CD14-positive monocyte (primary cell): ENCODE measurements at regions not wholly inside any gene's neighbourhood (a gene's known extent, or its start where the extent isn't known, plus 50 kb on each side); places are given as distances from the start of the nearest gene placed in this dataset.

Experiments
- DNase-seq, 3 donors: peaks; one replicate each; pipeline ENCODE4 v3.0.0-alpha.2; 2011 to 2022
- H2AFZ ChIP-seq: 2 replicates; pipeline ENCODE4 v1.6.0; 2012; ENCODE audit warnings: mild to moderate bottlenecking, low read depth, low read length, inconsistent platforms; ENCODE audit not compliant: insufficient read depth, poor library complexity, severe bottlenecking
- H3K27ac ChIP-seq, 2 donors: 1 replicate in 1 of 2; 2 replicates in 1 of 2; pipeline ENCODE4 v1.5.1; 2012 to 2013; ENCODE audit warnings: low read length in 2 of 2, control low read depth in 1 of 2, inconsistent platforms in 1 of 2, low read depth in 1 of 2, mild to moderate bottlenecking in 1 of 2
- H3K27me3 ChIP-seq, 2 donors: one replicate each; pipeline versions ENCODE4 v1.6.0 to v1.6.1; 2011 to 2013; ENCODE audit warnings: low read length in 2 of 2; ENCODE audit not compliant: control insufficient read depth in 2 of 2, insufficient read depth in 2 of 2
- H3K36me3 ChIP-seq, 2 donors: replicated peaks in 1 of 2; 1 replicate in 1 of 2; 2 replicates in 1 of 2; pipeline versions ENCODE4 v1.5.1 to v1.6.1; 2012 to 2013; ENCODE audit warnings: low read length in 2 of 2, control low read depth in 1 of 2, inconsistent platforms in 1 of 2, mild to moderate bottlenecking in 1 of 2; ENCODE audit not compliant: insufficient read depth in 2 of 2, control insufficient read depth in 1 of 2
- H3K4me1 ChIP-seq, 2 donors: 1 replicate in 1 of 2; 2 replicates in 1 of 2; pipeline versions ENCODE4 v1.5.1 to v1.6.1; 2012 to 2013; ENCODE audit warnings: low read length in 2 of 2, control low read depth in 1 of 2, inconsistent platforms in 1 of 2, mild to moderate bottlenecking in 1 of 2, moderate library complexity in 1 of 2; ENCODE audit not compliant: insufficient read depth in 2 of 2, control insufficient read depth in 1 of 2
- H3K4me2 ChIP-seq: replicated peaks from 2 replicates; pipeline ENCODE3; 2012; ENCODE audit warnings: low read length, moderate library complexity, mild to moderate bottlenecking; ENCODE audit not compliant: poor library complexity, severe bottlenecking; ENCODE audit errors: extremely low read depth
- H3K4me3 ChIP-seq, 3 experiments: fragments of 200-600 bp in 1 of 3; sonication (generic) in 1 of 3; replicated peaks in 1 of 3; 1 replicate in 2 of 3; 2 replicates in 1 of 3; pipeline ENCODE4 v1.5.1; 2011 to 2013; ENCODE audit warnings: low read length in 3 of 3, mild to moderate bottlenecking in 3 of 3, control low read depth in 2 of 3, low read depth in 2 of 3, inconsistent platforms in 1 of 3, moderate library complexity in 1 of 3
- H3K79me2 ChIP-seq: 2 replicates; pipeline ENCODE4 v1.6.0; 2012; ENCODE audit warnings: mild to moderate bottlenecking, control low read depth, inconsistent platforms, low read length, moderate library complexity; ENCODE audit not compliant: insufficient read depth
- H3K9ac ChIP-seq: 2 replicates; pipeline ENCODE4 v1.6.0; 2017; ENCODE audit warnings: low read length, mild to moderate bottlenecking; ENCODE audit not compliant: insufficient read depth, poor library complexity, severe bottlenecking
- H3K9me3 ChIP-seq, 2 donors: replicated peaks in 1 of 2; 1 replicate in 1 of 2; 2 replicates in 1 of 2; pipeline versions ENCODE4 v1.5.1 to v1.6.1; 2012 to 2013; ENCODE audit warnings: low read length in 2 of 2, control low read depth in 1 of 2; ENCODE audit not compliant: control insufficient read depth in 1 of 2, insufficient read depth in 1 of 2
- H4K20me1 ChIP-seq: 2 replicates; pipeline ENCODE4 v1.6.0; 2012; ENCODE audit warnings: mild to moderate bottlenecking, low read length, control low read depth, moderate library complexity; ENCODE audit not compliant: insufficient read depth
- H3K27ac Mint-ChIP-seq, 7 donors: one replicate each; pipeline ENCODE4 v1.8.0; 2020; ENCODE audit warnings: mild to moderate bottlenecking in 7 of 7, mixed read lengths in 7 of 7, moderate library complexity in 6 of 7, inconsistent platforms in 2 of 7
- H3K27me3 Mint-ChIP-seq, 3 donors: one replicate each; pipeline ENCODE4 v1.8.0; 2021 to 2022; ENCODE audit warnings: low read depth in 3 of 3, mild to moderate bottlenecking in 3 of 3, mixed read lengths in 3 of 3, moderate library complexity in 3 of 3, inconsistent platforms in 1 of 3
- H3K36me3 Mint-ChIP-seq, 2 donors: one replicate each; pipeline ENCODE4 v1.8.0; 2020; ENCODE audit warnings: mixed read lengths in 2 of 2, inconsistent platforms in 1 of 2, mild to moderate bottlenecking in 1 of 2
- H3K4me1 Mint-ChIP-seq: one replicate; pipeline ENCODE4 v1.8.0; 2020; ENCODE audit warnings: mild to moderate bottlenecking, mixed read lengths
- H3K4me3 Mint-ChIP-seq, 2 donors: one replicate each; pipeline ENCODE4 v1.8.0; 2020; ENCODE audit warnings: mild to moderate bottlenecking in 2 of 2, mixed read lengths in 2 of 2, moderate library complexity in 1 of 2
- H3K9me3 Mint-ChIP-seq, 7 donors: one replicate each; pipeline ENCODE4 v1.8.0; 2020 to 2022; ENCODE audit warnings: mixed read lengths in 7 of 7, mild to moderate bottlenecking in 6 of 7, moderate library complexity in 6 of 7, inconsistent platforms in 2 of 7
- whole genome bisulfite sequencing: methylation state at CpG from one replicate; pipeline ENCODE4 v1.1.5; 2013; ENCODE audit warnings: missing lambda C conversion rate; ENCODE audit not compliant: insufficient coverage; 5-methylcytosine and 5-hydroxymethylcytosine counted together
- intact Hi-C, 2 donors: fragments of 100-400 bp; cut with micrococcal nuclease; formaldehyde crosslinking; loops; one replicate each; pipeline versions ENCODE4 v1.15.0 to v1.15.1; 2023
- TF ChIP-seq, protein P1 (sequence below): fragments of 200-600 bp; IDR thresholded peaks from one replicate; pipeline ENCODE4 v1.8.0; 2022; ENCODE audit warnings: antibody characterized with exemption, mild to moderate bottlenecking

DNA sequence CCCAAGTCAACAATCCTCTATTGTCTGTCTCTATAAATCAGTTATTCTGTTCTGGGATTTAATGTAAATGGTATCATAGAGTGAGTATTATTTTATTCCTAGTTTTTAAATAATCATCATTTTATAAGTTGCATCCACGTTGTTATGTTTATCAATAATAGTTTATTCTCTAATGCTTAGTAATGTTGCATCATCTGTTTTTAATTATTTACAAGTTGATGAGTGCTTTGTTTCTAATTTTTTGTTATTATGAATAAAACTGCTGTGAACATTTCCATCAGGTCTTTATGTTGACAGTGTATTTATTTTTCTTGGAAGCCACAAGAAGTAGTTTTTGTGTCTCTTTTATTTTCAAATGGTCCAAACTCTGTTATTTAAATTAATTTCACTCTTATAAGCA lies 1201.2 kb upstream of the CDH6 start:
- Histone ChIP-seq H3K79me2 (no peaks in the 10 kb centered on the region), H3K9me3 (peaks cover 3 to 4% of the 10 kb centered on the region in 2 donors), H3K27ac (no peak overlapping the region), H3K27me3 (no peaks in the 10 kb centered on the region), H3K4me2 (no peak overlapping the region), H3K9ac (no peak overlapping the region), H2AFZ (no peak overlapping the region), H3K4me3 (no peak overlapping the region), H3K36me3 (no peaks in the 10 kb centered on the region), H3K4me1 (no peaks in the 10 kb centered on the region), H4K20me1 (no peaks in the 10 kb centered on the region)
- no CpG with 5 or more reads among the region's 1 CpG for WGBS
- DNase-seq = no peak
- intact Hi-C loops = no loop called here
- H3K27ac Mint-ChIP-seq = no peak overlapping the region
- H3K4me3 Mint-ChIP-seq = no peak overlapping the region
- H3K9me3 Mint-ChIP-seq = peaks cover 0 to 3% (median 0%) of the 10 kb centered on the region in 7 donors
- TF ChIP-seq, protein P1, sequence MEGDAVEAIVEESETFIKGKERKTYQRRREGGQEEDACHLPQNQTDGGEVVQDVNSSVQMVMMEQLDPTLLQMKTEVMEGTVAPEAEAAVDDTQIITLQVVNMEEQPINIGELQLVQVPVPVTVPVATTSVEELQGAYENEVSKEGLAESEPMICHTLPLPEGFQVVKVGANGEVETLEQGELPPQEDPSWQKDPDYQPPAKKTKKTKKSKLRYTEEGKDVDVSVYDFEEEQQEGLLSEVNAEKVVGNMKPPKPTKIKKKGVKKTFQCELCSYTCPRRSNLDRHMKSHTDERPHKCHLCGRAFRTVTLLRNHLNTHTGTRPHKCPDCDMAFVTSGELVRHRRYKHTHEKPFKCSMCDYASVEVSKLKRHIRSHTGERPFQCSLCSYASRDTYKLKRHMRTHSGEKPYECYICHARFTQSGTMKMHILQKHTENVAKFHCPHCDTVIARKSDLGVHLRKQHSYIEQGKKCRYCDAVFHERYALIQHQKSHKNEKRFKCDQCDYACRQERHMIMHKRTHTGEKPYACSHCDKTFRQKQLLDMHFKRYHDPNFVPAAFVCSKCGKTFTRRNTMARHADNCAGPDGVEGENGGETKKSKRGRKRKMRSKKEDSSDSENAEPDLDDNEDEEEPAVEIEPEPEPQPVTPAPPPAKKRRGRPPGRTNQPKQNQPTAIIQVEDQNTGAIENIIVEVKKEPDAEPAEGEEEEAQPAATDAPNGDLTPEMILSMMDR = no peak
- H3K27me3 Mint-ChIP-seq = no peaks in the 10 kb centered on the region
- no peaks in the 10 kb centered on the region for H3K4me1 Mint-ChIP-seq
- H3K36me3 Mint-ChIP-seq = no peaks in the 10 kb centered on the region

DNA sequence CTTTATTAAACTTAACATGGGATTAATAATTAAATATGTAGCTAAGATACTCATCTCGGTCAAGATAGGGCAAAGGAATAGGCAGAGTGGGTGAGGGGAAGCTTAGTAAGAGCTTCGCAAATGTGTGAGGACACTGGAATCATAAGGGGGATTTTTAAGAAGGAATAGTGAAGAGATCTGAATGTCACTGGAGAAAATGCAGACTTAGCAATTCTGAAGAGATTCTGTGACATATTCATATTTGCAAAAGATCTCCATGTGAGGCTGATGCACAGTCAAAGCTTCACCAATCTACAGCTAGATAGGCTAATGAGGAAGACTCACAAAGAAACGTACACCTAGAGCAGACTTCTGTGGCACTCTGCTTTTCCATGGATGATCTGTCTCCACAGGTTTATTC lies 1202.8 kb upstream of the CDH6 start:
- H3K79me2 ChIP-seq = no peaks in the 10 kb centered on the region
- H3K4me3 Mint-ChIP-seq = no peak overlapping the region
- whole genome bisulfite sequencing = 91% methylated on average over 3 of the region's 3 CpGs
- no peak overlapping the region for H3K9ac ChIP-seq
- peaks cover 0 to 6% (median 2%) of the 10 kb centered on the region in 7 donors for H3K9me3 Mint-ChIP-seq
- H3K36me3 Mint-ChIP-seq = no peaks in the 10 kb centered on the region
- no peak overlapping the region for H3K27ac Mint-ChIP-seq
- intact Hi-C loops = no loop called here
- H3K27ac ChIP-seq = no peak overlapping the region
- no peaks in the 10 kb centered on the region for H3K4me1 ChIP-seq
- DNase-seq = no peak
- no peaks in the 10 kb centered on the region for H4K20me1 ChIP-seq
- no peaks in the 10 kb centered on the region for H3K27me3 ChIP-seq
- TF ChIP-seq, protein P1 = no peak
- H3K36me3 ChIP-seq = no peaks in the 10 kb centered on the region
- no peak overlapping the region for H3K4me3 ChIP-seq
- no peaks in the 10 kb centered on the region for H3K4me1 Mint-ChIP-seq
- no peak overlapping the region for H3K4me2 ChIP-seq
- H2AFZ ChIP-seq = no peak overlapping the region
- peaks cover 4 to 7% of the 10 kb centered on the region in 2 donors for H3K9me3 ChIP-seq
- no peaks in the 10 kb centered on the region for H3K27me3 Mint-ChIP-seq
